ENCODE measurements at regions not wholly inside any gene's neighbourhood (a gene's known extent, or its start where the extent isn't known, plus 50 kb on each side); places are given as distances from the start of the nearest gene placed in this dataset.
"Not testable (repeated sequence)": the region's sequence is repeated elsewhere in the genome, so short reads cannot be mapped to it uniquely, and the experiment has no call there.

GRCh38 chrX:1874899-1875298 is 260.0 kb downstream of the ASMT start:
- TF ChIP-seq CTCF (IDR thresholded peaks at IDR 0.05): no peak

GRCh38 chrX:1876041-1876440 is 261.2 kb downstream of the ASMT start:
- 97% methylated on average over 6 of the region's 7 CpGs for WGBS (ENCODE audit: insufficient coverage)
- H3K9me3 Mint-ChIP-seq: peaks cover 4 to 11% of the 10 kb centered on the region in 2 donors
- no peak for TF ChIP-seq CTCF (IDR thresholded peaks at IDR 0.05)
- Histone ChIP-seq H3K27me3 (ENCODE audit: control insufficient read depth, insufficient read depth, low read length) (no peaks in the 10 kb centered on the region), H3K4me1 (ENCODE audit: control insufficient read depth, insufficient read depth, low read length) (no peaks in the 10 kb centered on the region), H3K4me3 (ENCODE audit: low read length) (no peak overlapping the region), H3K27ac (ENCODE audit: low read length) (no peak overlapping the region), H3K36me3 (ENCODE audit: control insufficient read depth, insufficient read depth, low read length) (no peaks in the 10 kb centered on the region), H3K9me3 (ENCODE audit: control insufficient read depth, insufficient read depth, low read length) (no peaks in the 10 kb centered on the region)
- no peak for DNase-seq
- no peaks in the 10 kb centered on the region for H3K36me3 Mint-ChIP-seq
- no peak overlapping the region for H3K27ac Mint-ChIP-seq
- peaks cover 13 to 23% of the 10 kb centered on the region in 2 donors for H3K27me3 Mint-ChIP-seq (ENCODE audit: low read depth in 2 of 2)
- no peak for ATAC-seq
- intact Hi-C loops (cut with micrococcal nuclease): no loop called here
- H3K4me3 Mint-ChIP-seq: no peak overlapping the region
- H3K4me1 Mint-ChIP-seq: no peaks in the 10 kb centered on the region

More at GRCh38 chrX:1874899-1875298, 260.0 kb downstream of the ASMT start:
- DNase-seq (no peak), ATAC-seq (no peak)
- Mint-ChIP-seq H3K9me3 (peaks cover 4 to 7% of the 10 kb centered on the region in 2 donors), H3K27ac (no peak overlapping the region), H3K27me3 (ENCODE audit: low read depth in 2 of 2) (peaks cover 6 to 12% of the 10 kb centered on the region in 2 donors), H3K36me3 (no peaks in the 10 kb centered on the region), H3K4me3 (no peak overlapping the region), H3K4me1 (no peaks in the 10 kb centered on the region)
- Histone ChIP-seq H3K27me3 (ENCODE audit: control insufficient read depth, insufficient read depth, low read length) (no peaks in the 10 kb centered on the region), H3K27ac (ENCODE audit: low read length) (no peak overlapping the region), H3K9me3 (ENCODE audit: control insufficient read depth, insufficient read depth, low read length) (no peaks in the 10 kb centered on the region), H3K36me3 (ENCODE audit: control insufficient read depth, insufficient read depth, low read length) (no peaks in the 10 kb centered on the region), H3K4me1 (ENCODE audit: control insufficient read depth, insufficient read depth, low read length) (no peaks in the 10 kb centered on the region), H3K4me3 (ENCODE audit: low read length) (no peak overlapping the region)
- intact Hi-C loops (cut with micrococcal nuclease): no loop called here
- 91% methylated on average over 9 of the region's 9 CpGs for WGBS (ENCODE audit: insufficient coverage)

- H3K36me3 ChIP-seq (ENCODE audit: control insufficient read depth, insufficient read depth, low read length): no peaks in the 10 kb centered on the region
- H3K27me3 Mint-ChIP-seq (ENCODE audit: low read depth in 2 of 2): peaks cover 13 to 24% of the 10 kb centered on the region in 2 donors
- no peaks in the 10 kb centered on the region for H3K36me3 Mint-ChIP-seq
- H3K27ac ChIP-seq (ENCODE audit: low read length): no peak overlapping the region
- intact Hi-C loops (cut with micrococcal nuclease): no loop called here
- H3K4me1 ChIP-seq (ENCODE audit: control insufficient read depth, insufficient read depth, low read length): no peaks in the 10 kb centered on the region
- H3K4me3 ChIP-seq (ENCODE audit: low read length): no peak overlapping the region
- DNase-seq (no peak), ATAC-seq (no peak)
- H3K4me1 Mint-ChIP-seq: no peaks in the 10 kb centered on the region
- no peak for TF ChIP-seq CTCF (IDR thresholded peaks at IDR 0.05)
- H3K27me3 ChIP-seq (ENCODE audit: control insufficient read depth, insufficient read depth, low read length): no peaks in the 10 kb centered on the region
- H3K9me3 ChIP-seq (ENCODE audit: control insufficient read depth, insufficient read depth, low read length): no peaks in the 10 kb centered on the region
- no peak overlapping the region for H3K27ac Mint-ChIP-seq
- H3K9me3 Mint-ChIP-seq: peaks cover 4 to 12% of the 10 kb centered on the region in 2 donors
- 62% methylated on average over 3 of the region's 7 CpGs for WGBS (ENCODE audit: insufficient coverage)
- no peak overlapping the region for H3K4me3 Mint-ChIP-seq
Measured at GRCh38 chrX:1877780-1878179, 262.9 kb downstream of the ASMT start.

GRCh38 chrX:1880884-1881817 is 266.3 kb downstream of the ASMT start:
- 93% methylated on average over 6 of the region's 10 CpGs for WGBS (ENCODE audit: insufficient coverage)
- H3K4me1 ChIP-seq (ENCODE audit: control insufficient read depth, insufficient read depth, low read length); intact Hi-C loops (cut with micrococcal nuclease); H3K4me3 ChIP-seq (ENCODE audit: low read length); H3K27ac ChIP-seq (ENCODE audit: low read length); H3K36me3 Mint-ChIP-seq; H3K27me3 ChIP-seq (ENCODE audit: control insufficient read depth, insufficient read depth, low read length); H3K36me3 ChIP-seq (ENCODE audit: control insufficient read depth, insufficient read depth, low read length); H3K27ac Mint-ChIP-seq; H3K4me1 Mint-ChIP-seq; H3K4me3 Mint-ChIP-seq; DNase-seq; H3K9me3 ChIP-seq (ENCODE audit: control insufficient read depth, insufficient read depth, low read length); ATAC-seq: not testable (repeated sequence)
- peaks cover 4 to 12% of the 10 kb centered on the region in 2 donors for H3K9me3 Mint-ChIP-seq
- H3K27me3 Mint-ChIP-seq (ENCODE audit: low read depth in 2 of 2): peaks cover 13 to 43% of the 10 kb centered on the region in 2 donors
